LNCaP clone FGC (cell line): ENCODE measurements at regions not wholly inside any gene's neighbourhood (a gene's known extent, or its start where the extent isn't known, plus 50 kb on each side); places are given as distances from the start of the nearest gene placed in this dataset.
A peak's percentile ranks its signal among the peaks of the same experiment; 100 is the strongest.

Source experiments
- DNase-seq: peaks from one replicate; pipeline ENCODE4 v3.0.0-alpha.2; 2011; ENCODE audit warnings: low read depth
- H3K4me3 ChIP-seq: 2 replicates; pipeline ENCODE4 v1.5.1; 2011; ENCODE audit warnings: mild to moderate bottlenecking, low read depth, low read length, control low read depth
- TF ChIP-seq, protein P1 (sequence below): IDR thresholded peaks from 2 replicates; pipeline ENCODE4 v1.5.1; 2012; ENCODE audit warnings: mild to moderate bottlenecking; ENCODE audit not compliant: control insufficient read depth, insufficient read depth; ENCODE audit errors: extremely low read depth

DNA sequence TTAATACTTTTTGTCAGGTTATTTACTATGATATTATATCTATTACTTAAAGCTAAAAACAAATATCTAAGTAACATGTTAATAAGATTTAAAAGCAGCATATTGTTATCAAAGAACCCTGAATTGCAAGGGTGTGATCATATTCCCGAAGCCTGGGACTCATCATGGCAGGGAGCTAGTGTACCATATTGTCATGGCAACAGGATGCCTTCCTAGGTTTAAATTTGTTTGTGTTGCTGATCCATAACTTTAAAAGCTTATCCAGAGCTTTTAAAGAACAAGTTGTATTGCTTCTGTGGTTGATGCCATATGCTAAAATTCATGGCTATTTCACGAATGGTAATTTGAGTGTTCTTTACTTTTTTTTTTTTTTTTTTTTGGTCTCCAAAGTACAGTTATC, 500.5 kb downstream of the NAV3 start:
- DNase-seq = no peak
- no peak overlapping the region for H3K4me3 ChIP-seq
- TF ChIP-seq, protein P1, sequence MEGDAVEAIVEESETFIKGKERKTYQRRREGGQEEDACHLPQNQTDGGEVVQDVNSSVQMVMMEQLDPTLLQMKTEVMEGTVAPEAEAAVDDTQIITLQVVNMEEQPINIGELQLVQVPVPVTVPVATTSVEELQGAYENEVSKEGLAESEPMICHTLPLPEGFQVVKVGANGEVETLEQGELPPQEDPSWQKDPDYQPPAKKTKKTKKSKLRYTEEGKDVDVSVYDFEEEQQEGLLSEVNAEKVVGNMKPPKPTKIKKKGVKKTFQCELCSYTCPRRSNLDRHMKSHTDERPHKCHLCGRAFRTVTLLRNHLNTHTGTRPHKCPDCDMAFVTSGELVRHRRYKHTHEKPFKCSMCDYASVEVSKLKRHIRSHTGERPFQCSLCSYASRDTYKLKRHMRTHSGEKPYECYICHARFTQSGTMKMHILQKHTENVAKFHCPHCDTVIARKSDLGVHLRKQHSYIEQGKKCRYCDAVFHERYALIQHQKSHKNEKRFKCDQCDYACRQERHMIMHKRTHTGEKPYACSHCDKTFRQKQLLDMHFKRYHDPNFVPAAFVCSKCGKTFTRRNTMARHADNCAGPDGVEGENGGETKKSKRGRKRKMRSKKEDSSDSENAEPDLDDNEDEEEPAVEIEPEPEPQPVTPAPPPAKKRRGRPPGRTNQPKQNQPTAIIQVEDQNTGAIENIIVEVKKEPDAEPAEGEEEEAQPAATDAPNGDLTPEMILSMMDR = no peak

DNA sequence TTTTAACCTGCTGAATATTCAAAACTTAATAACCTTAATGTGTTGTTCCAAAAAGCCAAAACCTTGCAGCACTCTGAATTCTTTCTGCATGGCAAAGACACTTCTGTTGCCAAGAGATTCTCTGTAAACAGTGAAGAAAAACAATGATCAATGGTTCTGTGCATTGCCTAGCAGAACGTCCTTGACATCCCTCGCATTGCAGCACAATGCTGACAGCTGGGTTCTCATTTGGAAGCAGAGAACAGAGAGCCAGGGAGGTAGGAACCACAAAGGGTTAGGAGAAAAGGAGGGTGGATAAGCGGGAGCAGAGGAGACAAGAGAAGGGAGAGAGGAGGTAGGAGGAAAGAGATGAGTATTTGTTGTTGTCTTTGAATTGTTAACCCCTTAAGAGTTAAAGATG, 501.1 kb downstream of the NAV3 start:
- TF ChIP-seq, protein P1 = no peak
- no peak for DNase-seq
- no peak overlapping the region for H3K4me3 ChIP-seq

- H3K4me3 ChIP-seq = no peak overlapping the region
- TF ChIP-seq, protein P1 = no peak
- DNase-seq = peak; percentile 45
Measured at GRCh38 chr12:78338054-78338785, 507.5 kb downstream of the NAV3 start.

DNA sequence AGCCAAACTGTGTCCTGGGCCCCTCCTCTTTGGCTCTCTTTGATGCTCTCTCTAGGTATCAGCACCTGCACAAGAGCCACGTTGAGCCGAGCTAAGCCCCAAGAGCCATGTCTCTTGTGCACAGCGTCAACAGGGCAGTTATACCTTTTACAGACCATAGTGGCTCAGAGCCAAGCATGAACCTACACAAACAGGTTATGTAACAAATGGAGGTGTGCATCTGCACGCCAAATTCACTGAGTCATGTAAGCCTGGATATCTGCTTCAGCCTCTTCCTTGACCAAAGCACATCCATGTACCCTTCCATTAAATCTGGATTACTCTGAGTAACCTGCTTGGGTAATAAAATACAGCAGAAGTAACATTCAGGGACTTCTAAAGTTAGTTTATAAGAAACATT, 509.7 kb downstream of the NAV3 start:
- DNase-seq = peak; percentile 15
- TF ChIP-seq, protein P1 = no peak
- H3K4me3 ChIP-seq = no peak overlapping the region

GRCh38 chr12:78343657-78344056, 513.0 kb downstream of the NAV3 start:
- TF ChIP-seq, protein P1 = no peak
- DNase-seq = no peak

DNA sequence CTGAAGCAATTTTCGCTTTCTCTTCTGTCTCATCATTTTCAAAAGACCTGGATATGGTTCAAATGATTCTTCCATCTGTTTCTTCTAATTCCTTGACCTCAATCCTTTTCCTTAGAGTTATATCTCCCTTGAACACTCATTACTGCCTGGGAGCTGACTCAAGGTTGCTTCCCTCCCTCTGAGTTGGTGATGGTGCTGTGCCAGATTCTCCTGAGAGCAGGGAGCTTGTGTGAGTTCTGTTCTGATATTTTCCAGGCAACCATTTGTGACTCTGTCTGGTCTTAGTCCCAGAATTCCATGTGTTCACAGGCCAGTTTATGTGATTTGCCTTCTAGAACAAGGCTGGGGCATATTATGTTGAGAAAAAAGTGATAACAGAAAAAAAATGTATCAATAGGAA, 505.1 kb upstream of the SYT1 start:
- TF ChIP-seq, protein P1 = no peak
- no peak overlapping the region for H3K4me3 ChIP-seq
- no peak for DNase-seq

More at GRCh38 chr12:78343657-78344056, 513.0 kb downstream of the NAV3 start:
- H3K4me3 ChIP-seq = no peak overlapping the region

GRCh38 chr12:78361683-78362082, 502.9 kb upstream of the SYT1 start:
- TF ChIP-seq, protein P1 = no peak
- DNase-seq = no peak
- H3K4me3 ChIP-seq = no peak overlapping the region
